GM23338 (cell line): ENCODE measurements at regions not wholly inside any gene's neighbourhood (a gene's known extent, or its start where the extent isn't known, plus 50 kb on each side); places are given as distances from the start of the nearest gene placed in this dataset.

Experiments
- ATAC-seq: fragments of 200-7000 bp; cut with Tn5 transposase; 3 replicates; pipeline ENCODE4 v1.9.1; 2020
- DNase-seq: peaks from one replicate; pipeline ENCODE4 v3.0.0-alpha.2; 2015; ENCODE audit warnings: low spot score
- H2AFZ ChIP-seq: fragments of 200-600 bp; sonication (generic); 2 replicates; pipeline ENCODE4 v1.8.0; 2016; ENCODE audit warnings: antibody characterized with exemption, mild to moderate bottlenecking, moderate library complexity
- H3F3A ChIP-seq: fragments of 200-600 bp; sonication (generic); replicated peaks from 2 replicates; pipeline ENCODE4 v1.8.0; 2017; ENCODE audit warnings: antibody characterized with exemption, mixed run types, low read depth
- H3K27ac ChIP-seq: fragments of 200-600 bp; sonication (generic); 2 replicates; pipeline ENCODE4 v1.6.1; 2016; ENCODE audit warnings: low read depth
- H3K27me3 ChIP-seq: fragments of 200-600 bp; sonication (generic); 2 replicates; pipeline ENCODE4 v1.8.0; 2016; ENCODE audit warnings: mild to moderate bottlenecking, mixed run types, moderate library complexity; ENCODE audit not compliant: insufficient read depth
- H3K36me3 ChIP-seq: fragments of 200-600 bp; sonication (generic); 2 replicates; pipeline ENCODE4 v1.8.0; 2016; ENCODE audit warnings: mild to moderate bottlenecking; ENCODE audit not compliant: insufficient read depth
- H3K4me1 ChIP-seq: fragments of 200-600 bp; sonication (generic); 2 replicates; pipeline ENCODE4 v1.8.0; 2016; ENCODE audit warnings: mild to moderate bottlenecking, moderate library complexity; ENCODE audit not compliant: insufficient read depth
- H3K4me2 ChIP-seq: fragments of 200-600 bp; sonication (generic); 2 replicates; pipeline ENCODE4 v1.7.1; 2017; ENCODE audit warnings: mixed run types
- H3K4me3 ChIP-seq: fragments of 200-600 bp; sonication (generic); 2 replicates; pipeline ENCODE4 v1.6.1; 2016; ENCODE audit warnings: mixed run types
- H3K79me2 ChIP-seq: fragments of 200-600 bp; sonication (generic); replicated peaks from 2 replicates; pipeline ENCODE4 v1.8.0; 2017; ENCODE audit warnings: mild to moderate bottlenecking; ENCODE audit not compliant: insufficient read depth
- H3K9me2 ChIP-seq: fragments of 200-600 bp; sonication (generic); 2 replicates; pipeline ENCODE4 v1.8.0; 2017; ENCODE audit not compliant: insufficient read depth
- H4K20me1 ChIP-seq: fragments of 200-600 bp; sonication (generic); replicated peaks from 2 replicates; pipeline ENCODE4 v1.8.0; 2017; ENCODE audit warnings: mild to moderate bottlenecking; ENCODE audit not compliant: insufficient read depth
- H3K27ac Mint-ChIP-seq: 2 replicates; pipeline ENCODE4 v1.8.0; 2020; ENCODE audit warnings: inconsistent platforms, mild to moderate bottlenecking, moderate library complexity, mixed read lengths
- H3K27me3 Mint-ChIP-seq: 3 replicates; pipeline ENCODE4 v1.8.0; 2022; ENCODE audit warnings: low read depth, mild to moderate bottlenecking, moderate library complexity, mixed read lengths, inconsistent platforms; ENCODE audit not compliant: insufficient read depth, poor library complexity
- H3K36me3 Mint-ChIP-seq: 3 replicates; pipeline ENCODE4 v1.8.0; 2021; ENCODE audit warnings: low read depth, mild to moderate bottlenecking, inconsistent platforms, moderate library complexity, mixed read lengths
- H3K4me1 Mint-ChIP-seq: 3 replicates; pipeline ENCODE4 v1.8.0; 2020; ENCODE audit warnings: mild to moderate bottlenecking, inconsistent platforms, mixed read lengths
- H3K4me3 Mint-ChIP-seq: 3 replicates; pipeline ENCODE4 v1.8.0; 2021; ENCODE audit warnings: moderate library complexity, mild to moderate bottlenecking, inconsistent platforms, mixed read lengths
- H3K9me3 Mint-ChIP-seq: 3 replicates; pipeline ENCODE4 v1.8.0; 2020; ENCODE audit warnings: moderate library complexity, mild to moderate bottlenecking, inconsistent platforms, mixed read lengths
- CREB1 ChIP-seq: fragments of 250-450 bp; sonication (Bioruptor Pico); IDR thresholded peaks from 2 replicates; pipeline ENCODE4 v1.5.0; 2020; ENCODE audit warnings: low read depth, mild to moderate bottlenecking, moderate library complexity
- CTCF ChIP-seq, 2 experiments: fragments of 200-600 bp in 1 of 2; sonication (generic) in 1 of 2; conservative IDR thresholded peaks; 2 replicates each; pipeline versions ENCODE4 v1.5.1 to v1.6.1; 2016 to 2017; ENCODE audit warnings: antibody characterized with exemption in 2 of 2, low read depth in 2 of 2, mild to moderate bottlenecking in 2 of 2, moderate library complexity in 1 of 2
- ETS1 ChIP-seq: IDR thresholded peaks from 2 replicates; pipeline ENCODE4 v1.6.1; 2016; ENCODE audit warnings: antibody characterized with exemption
- EZH2 ChIP-seq: fragments of 200-600 bp; sonication (generic); IDR thresholded peaks from one replicate; pipeline ENCODE4 v1.8.0; 2017; ENCODE audit warnings: antibody characterized with exemption, mild to moderate bottlenecking, low read depth; ENCODE audit not compliant: unreplicated experiment
- EZH2phosphoT487 ChIP-seq: fragments of 200-600 bp; sonication (generic); IDR thresholded peaks from one replicate; pipeline ENCODE4 v1.8.1; 2018; ENCODE audit warnings: antibody characterized with exemption; ENCODE audit not compliant: unreplicated experiment
- JUNB ChIP-seq: IDR thresholded peaks from one replicate; pipeline ENCODE4 v1.6.1; 2016; ENCODE audit warnings: antibody characterized with exemption; ENCODE audit not compliant: unreplicated experiment
- NANOG ChIP-seq: IDR thresholded peaks from 2 replicates; pipeline ENCODE4 v1.6.1; 2016; ENCODE audit warnings: antibody characterized with exemption, borderline replicate concordance
- POLR2AphosphoS5 ChIP-seq: IDR thresholded peaks from 2 replicates; pipeline ENCODE4 v1.6.1; 2016; ENCODE audit warnings: antibody characterized with exemption, low read depth
- STAT1 ChIP-seq: IDR thresholded peaks from one replicate; pipeline ENCODE4 v1.6.1; 2016; ENCODE audit warnings: antibody characterized with exemption; ENCODE audit not compliant: unreplicated experiment
- ZNF114 ChIP-seq: fragments of 250-450 bp; sonication (Bioruptor Pico); IDR thresholded peaks from 2 replicates; pipeline ENCODE4 v1.5.0; 2020; ENCODE audit warnings: mild to moderate bottlenecking, moderate library complexity
- ZNF331 ChIP-seq: fragments of 250-450 bp; sonication (Bioruptor Pico); IDR thresholded peaks from 2 replicates; pipeline ENCODE4 v1.5.0; 2020; ENCODE audit warnings: low read depth, mild to moderate bottlenecking, moderate library complexity
- ZNF462 ChIP-seq: fragments of 250-450 bp; sonication (Bioruptor Pico); IDR thresholded peaks from 2 replicates; pipeline ENCODE4 v1.5.0; 2020; ENCODE audit warnings: mild to moderate bottlenecking, moderate library complexity
- TF ChIP-seq, protein P1 (sequence below): IDR thresholded peaks from one replicate; pipeline ENCODE4 v1.6.1; 2018; ENCODE audit warnings: antibody characterized with exemption; ENCODE audit not compliant: unreplicated experiment

- peaks cover 6% of the 10 kb centered on the region for H4K20me1 ChIP-seq
- H3K27ac ChIP-seq, result no peak overlapping the region
- no peak for TF ChIP-seq POLR2AphosphoS5
- no peak for TF ChIP-seq NANOG
- no peak for TF ChIP-seq JUNB
- no peak for TF ChIP-seq ZNF114 (CRISPR knock-in tag)
- no peak for TF ChIP-seq CREB1 (CRISPR knock-in tag)
- TF ChIP-seq ETS1, result no peak
- TF ChIP-seq ZNF331 (CRISPR knock-in tag), result no peak
- TF ChIP-seq, protein P1, sequence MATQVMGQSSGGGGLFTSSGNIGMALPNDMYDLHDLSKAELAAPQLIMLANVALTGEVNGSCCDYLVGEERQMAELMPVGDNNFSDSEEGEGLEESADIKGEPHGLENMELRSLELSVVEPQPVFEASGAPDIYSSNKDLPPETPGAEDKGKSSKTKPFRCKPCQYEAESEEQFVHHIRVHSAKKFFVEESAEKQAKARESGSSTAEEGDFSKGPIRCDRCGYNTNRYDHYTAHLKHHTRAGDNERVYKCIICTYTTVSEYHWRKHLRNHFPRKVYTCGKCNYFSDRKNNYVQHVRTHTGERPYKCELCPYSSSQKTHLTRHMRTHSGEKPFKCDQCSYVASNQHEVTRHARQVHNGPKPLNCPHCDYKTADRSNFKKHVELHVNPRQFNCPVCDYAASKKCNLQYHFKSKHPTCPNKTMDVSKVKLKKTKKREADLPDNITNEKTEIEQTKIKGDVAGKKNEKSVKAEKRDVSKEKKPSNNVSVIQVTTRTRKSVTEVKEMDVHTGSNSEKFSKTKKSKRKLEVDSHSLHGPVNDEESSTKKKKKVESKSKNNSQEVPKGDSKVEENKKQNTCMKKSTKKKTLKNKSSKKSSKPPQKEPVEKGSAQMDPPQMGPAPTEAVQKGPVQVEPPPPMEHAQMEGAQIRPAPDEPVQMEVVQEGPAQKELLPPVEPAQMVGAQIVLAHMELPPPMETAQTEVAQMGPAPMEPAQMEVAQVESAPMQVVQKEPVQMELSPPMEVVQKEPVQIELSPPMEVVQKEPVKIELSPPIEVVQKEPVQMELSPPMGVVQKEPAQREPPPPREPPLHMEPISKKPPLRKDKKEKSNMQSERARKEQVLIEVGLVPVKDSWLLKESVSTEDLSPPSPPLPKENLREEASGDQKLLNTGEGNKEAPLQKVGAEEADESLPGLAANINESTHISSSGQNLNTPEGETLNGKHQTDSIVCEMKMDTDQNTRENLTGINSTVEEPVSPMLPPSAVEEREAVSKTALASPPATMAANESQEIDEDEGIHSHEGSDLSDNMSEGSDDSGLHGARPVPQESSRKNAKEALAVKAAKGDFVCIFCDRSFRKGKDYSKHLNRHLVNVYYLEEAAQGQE, result no peak
- TF ChIP-seq STAT1, result no peak
- no peak for TF ChIP-seq EZH2phosphoT487
- TF ChIP-seq CTCF (conservative IDR thresholded peaks at IDR 0.05; ENCODE audit: low read depth in 2 of 2), result no peak
- TF ChIP-seq ZNF462, result no peak
- no peak for TF ChIP-seq EZH2
- peaks cover 10% of the 10 kb centered on the region; the same call in 1 of the 2 replicates for H3K4me1 ChIP-seq
- no peak overlapping the region for H3K4me2 ChIP-seq
- no peaks in the 10 kb centered on the region for H3K9me2 ChIP-seq
- H3F3A ChIP-seq, result no peaks in the 10 kb centered on the region; the same call in 1 of the 2 replicates
- no peak overlapping the region for H3K4me3 ChIP-seq
- peaks cover 12% of the 10 kb centered on the region; the same call in 2 of the 3 replicates for H3K36me3 Mint-ChIP-seq
- H3K27ac Mint-ChIP-seq, result no peak overlapping the region
- H2AFZ ChIP-seq, result no peak overlapping the region
- no peaks in the 10 kb centered on the region for H3K27me3 ChIP-seq
- H3K4me1 Mint-ChIP-seq, result peaks cover 23% of the 10 kb centered on the region
- no peaks in the 10 kb centered on the region for H3K36me3 ChIP-seq
- H3K4me3 Mint-ChIP-seq, result no peak overlapping the region
- no peak for DNase-seq
- no peaks in the 10 kb centered on the region for H3K9me3 Mint-ChIP-seq
- no peak for ATAC-seq
- H3K27me3 Mint-ChIP-seq, result peaks cover 21% of the 10 kb centered on the region
- H3K79me2 ChIP-seq, result peaks cover 30% of the 10 kb centered on the region
Measured at GRCh38 chr12:124412646-124413015, 117.7 kb downstream of the RFLNA start.
